DOHH2 (cell line): ENCODE measurements at regions not wholly inside any gene's neighbourhood (a gene's known extent, or its start where the extent isn't known, plus 50 kb on each side); places are given as distances from the start of the nearest gene placed in this dataset.

ENCODE experiments used
- EZH2phosphoT487 ChIP-seq: fragments of 200-600 bp; sonication (generic); IDR thresholded peaks from 2 replicates; pipeline ENCODE4 v1.6.1; 2017; ENCODE audit warnings: borderline replicate concordance, mild to moderate bottlenecking, antibody characterized with exemption, low read length, moderate library complexity, mixed read lengths
- TF ChIP-seq, protein P1 (sequence below): fragments of 200-600 bp; sonication (generic); IDR thresholded peaks from one replicate; pipeline ENCODE4 v1.5.1; 2014; ENCODE audit warnings: antibody characterized with exemption, mild to moderate bottlenecking, low read depth, low read length; ENCODE audit not compliant: poor library complexity, severe bottlenecking

DNA sequence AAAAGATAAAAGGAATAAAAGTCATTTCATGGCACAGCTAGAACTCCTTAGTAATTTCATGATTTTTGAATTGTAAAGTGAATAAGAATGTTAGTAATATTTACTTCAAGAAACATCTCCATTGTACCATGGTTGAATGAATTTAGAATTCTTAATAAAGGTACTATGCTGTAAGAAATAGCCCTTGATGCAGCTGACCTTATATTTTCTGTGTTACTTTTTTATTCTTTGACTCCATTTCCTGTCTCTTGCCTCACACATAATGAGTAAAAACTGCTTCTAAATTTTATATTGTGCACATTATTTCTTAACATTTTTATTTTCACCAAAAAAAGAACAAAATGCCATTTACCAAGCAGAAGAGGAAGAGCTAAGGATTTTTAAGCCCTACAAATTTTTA is 81.9 kb upstream of the PDHA2 start:
- TF ChIP-seq, protein P1, sequence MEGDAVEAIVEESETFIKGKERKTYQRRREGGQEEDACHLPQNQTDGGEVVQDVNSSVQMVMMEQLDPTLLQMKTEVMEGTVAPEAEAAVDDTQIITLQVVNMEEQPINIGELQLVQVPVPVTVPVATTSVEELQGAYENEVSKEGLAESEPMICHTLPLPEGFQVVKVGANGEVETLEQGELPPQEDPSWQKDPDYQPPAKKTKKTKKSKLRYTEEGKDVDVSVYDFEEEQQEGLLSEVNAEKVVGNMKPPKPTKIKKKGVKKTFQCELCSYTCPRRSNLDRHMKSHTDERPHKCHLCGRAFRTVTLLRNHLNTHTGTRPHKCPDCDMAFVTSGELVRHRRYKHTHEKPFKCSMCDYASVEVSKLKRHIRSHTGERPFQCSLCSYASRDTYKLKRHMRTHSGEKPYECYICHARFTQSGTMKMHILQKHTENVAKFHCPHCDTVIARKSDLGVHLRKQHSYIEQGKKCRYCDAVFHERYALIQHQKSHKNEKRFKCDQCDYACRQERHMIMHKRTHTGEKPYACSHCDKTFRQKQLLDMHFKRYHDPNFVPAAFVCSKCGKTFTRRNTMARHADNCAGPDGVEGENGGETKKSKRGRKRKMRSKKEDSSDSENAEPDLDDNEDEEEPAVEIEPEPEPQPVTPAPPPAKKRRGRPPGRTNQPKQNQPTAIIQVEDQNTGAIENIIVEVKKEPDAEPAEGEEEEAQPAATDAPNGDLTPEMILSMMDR, result no peak
- TF ChIP-seq EZH2phosphoT487, result no peak
